ENCODE measurements at regions not wholly inside any gene's neighbourhood (a gene's known extent, or its start where the extent isn't known, plus 50 kb on each side); places are given as distances from the start of the nearest gene placed in this dataset.

DNA sequence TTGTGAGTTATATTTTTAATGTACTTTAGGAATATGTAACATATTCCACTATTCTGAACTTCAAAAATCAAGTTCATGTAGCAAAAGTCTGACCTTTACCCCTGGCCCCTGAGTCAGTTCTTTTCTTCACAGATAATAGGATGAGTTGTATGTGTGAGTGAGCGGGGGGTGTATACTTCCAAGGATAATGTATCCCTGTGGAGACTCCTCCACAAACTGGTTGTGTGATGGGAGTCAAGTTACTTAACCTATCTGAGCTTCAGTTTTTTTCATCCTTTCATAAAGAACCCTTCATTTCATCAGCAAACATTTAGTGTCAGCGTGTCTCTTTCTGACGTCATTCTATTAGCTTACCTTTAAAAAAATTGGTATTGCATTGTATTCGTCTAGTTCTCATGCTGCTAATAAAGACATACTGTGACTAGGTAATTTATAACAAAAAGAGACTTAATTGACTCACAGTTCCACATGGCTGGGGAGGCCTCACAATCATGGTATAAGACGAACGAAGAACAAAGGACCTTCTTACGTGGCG is 288.1 kb upstream of the GPC6 start:
- no peak for DNase-seq

- no peak for DNase-seq
Observed at GRCh38 chr13:92941167-92941566, 285.4 kb upstream of the GPC6 start.

GRCh38 chr13:92947770-92948434 is 278.7 kb upstream of the GPC6 start:
- no peak for DNase-seq

DNA sequence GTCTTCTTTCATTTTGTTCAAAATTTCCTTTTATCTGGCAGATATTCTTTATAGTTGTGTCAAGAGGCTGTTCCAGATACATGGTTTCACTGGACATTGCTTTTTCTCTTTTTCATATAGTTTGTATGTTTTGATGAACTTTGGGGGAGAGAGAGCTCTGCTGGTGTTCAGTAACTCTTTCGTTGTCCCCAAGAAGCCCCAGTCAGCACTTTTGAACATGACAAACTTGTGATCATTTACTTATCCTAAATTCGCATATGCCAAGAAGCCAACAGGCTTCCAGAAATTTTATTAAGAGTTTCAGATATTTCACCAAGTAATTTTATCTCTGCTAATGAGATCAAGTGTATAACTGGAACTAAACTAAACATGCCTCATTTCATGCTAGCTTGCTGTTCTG is 275.8 kb upstream of the GPC6 start:
- no peak for DNase-seq

GRCh38 chr13:92951273-92951890 is 275.2 kb upstream of the GPC6 start:
- DNase-seq: no peak

DNA sequence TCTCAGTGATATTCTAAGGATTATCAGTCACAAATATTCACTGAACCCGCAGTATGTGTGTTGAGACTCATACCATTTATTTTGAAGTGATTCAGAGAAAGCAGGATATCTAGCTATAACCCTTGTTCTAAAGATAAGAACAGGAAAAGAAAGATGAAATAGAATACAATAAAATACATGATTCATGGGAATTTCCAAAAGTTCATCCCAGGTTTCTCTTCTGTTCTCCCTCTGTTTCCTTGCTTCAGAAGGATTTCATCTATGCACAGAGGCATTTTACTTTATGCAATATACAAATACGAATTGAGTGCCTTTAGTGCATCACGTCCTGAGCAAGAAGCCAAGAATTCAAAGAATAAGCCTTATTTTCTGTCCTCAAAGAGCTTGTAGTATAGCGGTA is 274.4 kb upstream of the GPC6 start:
- DNase-seq: no peak

GRCh38 chr13:92954746-92955145 is 271.9 kb upstream of the GPC6 start:
- DNase-seq: no peak

DNA sequence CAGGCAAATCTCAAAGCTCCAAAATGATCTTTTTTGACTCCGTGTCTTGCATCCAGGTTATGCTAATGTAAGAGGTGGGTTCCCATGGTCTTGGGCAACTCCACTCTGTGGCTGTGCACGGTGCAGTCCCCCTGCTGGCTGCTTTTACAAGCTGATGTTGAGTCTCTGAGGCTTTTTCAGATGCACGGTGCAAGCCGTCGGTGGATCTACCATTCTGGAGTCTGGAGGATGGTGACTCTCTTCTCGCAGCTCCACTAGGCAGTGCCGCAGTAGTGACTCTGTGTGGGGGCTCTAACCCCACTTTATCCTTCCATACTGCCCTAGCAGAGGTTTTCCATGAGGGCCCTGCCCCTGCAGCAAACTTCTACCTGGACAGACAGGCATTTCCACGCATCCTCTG is 266.8 kb upstream of the GPC6 start:
- no peak for DNase-seq

GRCh38 chr13:92963029-92963428 is 263.6 kb upstream of the GPC6 start:
- DNase-seq: no peak

DNA sequence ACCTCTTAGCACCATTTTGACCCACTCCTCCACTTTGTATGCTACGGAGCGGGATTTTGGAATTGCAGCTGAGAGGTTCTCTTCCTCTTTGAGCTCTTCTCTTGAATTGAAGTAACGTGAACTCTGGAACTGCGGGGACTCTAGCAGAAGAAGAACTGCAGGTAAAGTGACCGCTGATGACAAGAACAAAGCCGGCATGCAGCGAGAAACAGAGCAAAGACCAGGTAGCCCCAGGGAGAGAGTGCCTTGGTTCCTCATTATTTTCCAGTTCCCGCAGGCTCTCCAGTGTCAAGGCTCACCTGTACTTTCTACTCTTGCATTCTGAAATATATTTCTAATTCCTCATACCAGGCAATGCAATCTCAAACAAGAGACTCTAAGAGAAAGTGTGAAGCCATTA is 260.3 kb upstream of the GPC6 start:
- no peak for DNase-seq

GRCh38 chr13:92966900-92967299 is 259.7 kb upstream of the GPC6 start:
- no peak for DNase-seq

- DNase-seq: no peak
Observed at GRCh38 chr13:92967923-92968322, 258.7 kb upstream of the GPC6 start.

DNA sequence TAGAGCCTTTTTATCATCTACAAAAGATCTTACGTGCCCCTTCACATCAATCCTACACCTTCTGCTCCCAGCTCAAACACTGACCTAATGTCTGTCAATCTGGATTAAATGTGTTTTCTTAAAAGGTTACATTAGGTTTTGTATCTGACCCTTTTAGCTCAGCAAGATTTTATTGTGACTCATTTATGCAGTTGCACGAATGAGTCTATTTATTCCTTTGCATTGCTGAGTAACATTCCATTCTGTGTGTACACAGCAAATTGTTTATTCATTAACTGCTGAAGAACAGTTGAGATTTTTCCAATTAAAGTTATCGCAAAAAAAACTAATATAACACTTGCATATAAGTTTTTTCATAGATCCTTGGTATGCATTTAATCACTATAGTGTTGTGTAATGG is 253.9 kb upstream of the GPC6 start:
- DNase-seq: no peak

DNA sequence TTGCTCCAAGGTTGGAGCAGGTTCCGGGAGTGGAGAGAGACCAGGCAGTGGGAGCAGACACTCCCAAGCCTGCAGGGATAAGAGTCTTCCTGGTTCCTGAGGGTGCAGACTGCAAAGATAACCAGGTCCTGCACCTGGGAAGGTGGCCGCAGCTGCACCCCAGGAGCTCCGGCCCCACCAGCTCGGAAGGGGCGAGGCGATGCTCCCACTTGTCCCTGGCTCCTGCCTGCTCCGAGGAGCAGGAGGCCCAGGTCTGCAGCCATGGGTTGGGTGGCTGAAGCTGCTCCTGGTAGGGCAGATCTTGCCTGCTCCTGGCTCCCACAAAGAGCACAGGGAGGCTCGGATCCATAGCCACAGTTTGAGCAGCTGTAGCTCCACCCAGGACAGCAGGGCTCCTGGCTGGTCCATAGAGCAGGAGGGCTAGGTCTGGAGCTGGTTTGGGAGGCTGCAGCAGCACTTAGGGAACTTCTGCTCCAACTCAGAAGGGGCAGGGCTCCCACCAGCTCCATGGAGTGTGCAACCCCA is 251.6 kb upstream of the GPC6 start:
- DNase-seq: peak in 1 of 58 donors; percentile 8

GRCh38 chr13:92976657-92977056 is 249.9 kb upstream of the GPC6 start:
- DNase-seq: no peak

DNA sequence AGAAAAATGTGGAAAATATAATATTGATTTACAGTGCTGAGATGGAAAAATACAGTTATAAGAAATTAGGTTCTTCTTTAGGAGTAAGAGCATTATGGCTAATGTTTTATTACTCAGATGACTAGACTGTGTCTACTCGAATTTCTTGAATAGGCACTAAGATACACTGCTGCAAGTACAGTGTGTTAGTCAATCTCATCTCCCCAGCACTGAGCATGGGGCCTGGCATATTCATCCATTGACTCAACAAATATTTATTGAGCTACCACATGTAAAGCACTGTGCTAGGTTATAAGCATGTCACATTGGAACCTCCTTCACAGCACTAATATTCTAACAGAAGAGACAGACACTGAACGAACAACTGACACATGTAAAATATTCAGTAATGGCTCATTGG is 242.5 kb upstream of the GPC6 start:
- no peak for DNase-seq

- no peak for DNase-seq
Observed at GRCh38 chr13:92989301-92989700, 237.3 kb upstream of the GPC6 start.

DNA sequence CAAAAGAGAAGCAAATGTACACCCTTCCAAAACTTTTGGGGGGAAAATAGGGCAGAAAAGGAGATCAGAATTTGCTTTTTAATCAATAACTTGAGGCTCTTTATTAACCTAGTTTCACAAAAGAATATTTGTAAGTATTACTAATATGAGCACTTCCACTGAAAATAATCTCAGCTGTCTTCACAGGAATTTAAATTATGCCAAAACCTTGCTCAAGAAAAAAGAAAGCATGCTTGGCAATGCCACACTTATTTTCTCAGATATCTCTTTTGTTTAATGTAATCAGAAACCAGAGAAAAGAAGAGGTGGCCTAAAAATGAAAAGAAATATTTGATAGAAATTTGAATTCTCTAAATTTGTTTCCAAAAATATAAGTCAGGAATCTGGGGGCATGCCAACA is 234.9 kb upstream of the GPC6 start:
- DNase-seq: no peak

DNA sequence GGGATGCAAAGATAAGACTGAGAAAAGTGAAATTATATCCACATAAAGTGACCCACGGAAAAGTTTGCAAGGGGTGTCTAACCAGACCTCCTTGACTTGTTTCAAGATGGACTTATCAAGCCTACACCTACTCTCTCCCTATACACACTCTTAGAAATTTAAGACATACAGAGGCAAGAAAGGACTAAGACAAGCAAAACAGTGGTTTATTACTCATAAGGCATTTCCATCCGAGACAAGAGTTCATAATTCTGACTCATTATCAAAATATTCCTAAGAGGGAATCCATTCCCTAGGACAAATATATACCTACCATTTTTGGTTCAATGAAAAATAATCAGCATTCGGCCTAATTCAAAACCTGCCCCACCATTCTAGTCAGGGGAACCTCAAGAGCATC is 232.6 kb upstream of the GPC6 start:
- DNase-seq: no peak

DNA sequence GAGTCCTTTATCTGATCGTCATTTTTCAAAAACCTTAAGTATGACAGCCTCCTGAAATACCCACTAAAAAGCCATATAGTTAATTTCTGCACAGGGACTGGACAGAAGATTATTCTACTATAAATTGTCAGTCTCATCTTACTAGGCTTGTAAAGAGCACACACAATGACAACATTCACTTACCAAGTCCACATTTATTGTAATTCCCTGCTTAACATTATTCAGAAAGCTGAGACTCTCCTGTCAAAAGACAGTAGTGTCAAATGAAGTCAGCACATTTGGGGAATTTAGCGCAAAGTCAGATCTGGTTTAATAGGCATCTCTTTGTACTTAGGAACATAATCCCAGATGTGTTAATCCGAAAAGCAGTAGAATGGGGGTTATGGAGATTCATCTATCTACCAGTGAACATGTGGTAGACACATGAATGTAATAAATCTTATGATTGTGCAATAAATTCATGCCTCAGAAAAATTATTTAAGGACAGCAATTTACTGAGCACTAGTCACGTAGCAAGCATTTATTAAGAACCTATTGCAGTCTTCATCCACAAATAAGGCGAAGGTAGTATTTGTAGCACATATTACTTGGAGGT is 224.6 kb upstream of the GPC6 start:
- no peak for DNase-seq

DNA sequence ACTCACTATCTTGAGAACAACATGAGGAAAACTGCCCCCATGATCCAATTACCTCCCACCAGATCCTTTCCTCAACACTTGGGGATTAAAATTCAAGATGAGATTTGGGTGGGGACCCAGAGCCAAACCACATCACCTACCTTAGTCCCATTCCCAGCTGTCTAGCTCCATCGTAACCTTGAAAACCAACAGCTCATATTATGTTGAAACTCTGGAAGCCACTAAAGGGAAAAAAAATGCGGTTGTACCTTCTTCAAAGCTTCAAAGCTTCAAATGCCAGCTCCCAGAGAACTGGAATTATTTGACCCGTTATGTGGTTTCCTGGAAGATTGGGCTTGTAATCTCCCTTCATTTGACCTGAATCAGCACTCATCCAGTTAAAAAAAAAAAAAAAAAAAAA is 223.1 kb upstream of the GPC6 start:
- DNase-seq: no peak

DNA sequence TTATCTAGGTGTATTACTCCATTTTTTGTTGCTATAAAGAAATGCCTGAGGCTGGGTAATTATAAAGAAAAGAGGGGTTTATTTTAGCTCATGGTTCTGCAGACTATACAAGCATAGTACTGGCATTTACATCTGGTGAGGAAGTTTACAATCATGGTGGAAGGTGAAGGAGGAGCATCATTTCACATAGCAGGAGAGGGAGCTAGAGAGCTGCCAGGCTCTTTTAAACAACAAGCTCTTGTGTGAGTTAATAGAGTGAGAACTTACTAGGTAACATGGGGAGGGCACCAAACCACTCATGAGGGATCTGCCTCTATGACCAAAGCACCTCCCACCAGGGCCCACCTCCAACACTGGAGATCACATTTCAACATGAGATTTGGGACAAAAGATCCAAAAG is 221.7 kb upstream of the GPC6 start:
- no peak for DNase-seq

GRCh38 chr13:93007928-93008327 is 218.7 kb upstream of the GPC6 start:
- no peak for DNase-seq

Measured in anterior cingulate cortex (tissue), 58 donors.